Ovary (tissue), 3 donors: ENCODE measurements at regions not wholly inside any gene's neighbourhood (a gene's known extent, or its start where the extent isn't known, plus 50 kb on each side); places are given as distances from the start of the nearest gene placed in this dataset.

ENCODE experiments used
- CTCF ChIP-seq, 3 donors: fragments of 450-650 bp in 2 of 3; fragments of 200-600 bp in 1 of 3; IDR thresholded peaks; one replicate each; pipeline versions ENCODE4 v1.5.1 to v1.8.0; 2016 to 2022; ENCODE audit warnings: antibody characterized with exemption in 3 of 3, mild to moderate bottlenecking in 1 of 3
- EP300 ChIP-seq: sonication (generic); formaldehyde crosslinking; IDR thresholded peaks from one replicate; pipeline ENCODE4 v1.6.1; 2017; ENCODE audit warnings: antibody characterized with exemption
- donor health status: DM: no; HTN: no; CAD: no.

- no peak for TF ChIP-seq CTCF (IDR thresholded peaks at IDR 0.05)
- TF ChIP-seq EP300: no peak
Measured at GRCh38 chr4:123916821-123917220, 520.2 kb downstream of the SPRY1 start.
